Ovary (tissue), 7 donors: ENCODE measurements at regions not wholly inside any gene's neighbourhood (a gene's known extent, or its start where the extent isn't known, plus 50 kb on each side); places are given as distances from the start of the nearest gene placed in this dataset.

Source experiments
- DNase-seq, 5 donors: peaks; one replicate each; pipeline ENCODE4 v3.0.0-alpha.2; 2019 to 2020
- H3K27ac ChIP-seq, 2 donors: fragments of 200-600 bp; one replicate each; pipeline versions ENCODE4 v1.5.1 to v1.8.0; 2019 to 2022
- H3K27me3 ChIP-seq: fragments of 200-600 bp; one replicate; pipeline ENCODE4 v1.8.0; 2022
- H3K36me3 ChIP-seq: fragments of 200-600 bp; sonication (generic); one replicate; pipeline ENCODE4 v1.5.1; 2019
- H3K4me1 ChIP-seq: one replicate; pipeline ENCODE4 v1.8.1; 2013; ENCODE audit warnings: mild to moderate bottlenecking, moderate library complexity; ENCODE audit not compliant: insufficient read depth
- H3K4me3 ChIP-seq: fragments of 200-600 bp; sonication (generic); one replicate; pipeline ENCODE4 v1.5.1; 2017
- H3K9me3 ChIP-seq, 2 donors: fragments of 200-600 bp in 1 of 2; sonication (generic) in 1 of 2; one replicate each; pipeline versions ENCODE4 v1.5.1 to v1.8.1; 2013 to 2019; ENCODE audit warnings: mild to moderate bottlenecking in 1 of 2, moderate library complexity in 1 of 2
- EP300 ChIP-seq: sonication (generic); formaldehyde crosslinking; IDR thresholded peaks from one replicate; pipeline ENCODE4 v1.6.1; 2017; ENCODE audit warnings: antibody characterized with exemption
- POLR2A ChIP-seq: fragments of 450-650 bp; IDR thresholded peaks from one replicate; pipeline ENCODE4 v1.6.1; 2017; ENCODE audit warnings: antibody characterized with exemption, mild to moderate bottlenecking, moderate library complexity
- WGBS, 3 donors: extraction: QIAGEN DNeasy Blood & Tissue Kit in 1 of 3; methylation state at CpG; one replicate each; pipeline versions ENCODE4 v1.1.5 to v1.1.7; 2013 to 2017; 5-methylcytosine and 5-hydroxymethylcytosine counted together
- intact Hi-C, 4 donors: fragments of 100-400 bp; cut with DNase I; formaldehyde crosslinking; loops; one replicate each; pipeline versions ENCODE4 v1.11.0 to v1.15.1; 2022 to 2023
- TF ChIP-seq, protein P1 (sequence below), 3 donors: fragments of 450-650 bp in 2 of 3; fragments of 200-600 bp in 1 of 3; IDR thresholded peaks; one replicate each; pipeline versions ENCODE4 v1.5.1 to v1.8.0; 2016 to 2022; ENCODE audit warnings: antibody characterized with exemption in 3 of 3, mild to moderate bottlenecking in 1 of 3
- donor health status: DM: no; HTN: no; CAD: no; lungs with moderate emphysema.
- donor health status: DM: no; HTN: no; CAD: no.
- donor health status: Bipolar disorder and iron deficiency.
- donor health status: DM: no; HTN: no; CAD: no.
- donor health status: DM: yes; HTN: yes; CAD: no.

DNA sequence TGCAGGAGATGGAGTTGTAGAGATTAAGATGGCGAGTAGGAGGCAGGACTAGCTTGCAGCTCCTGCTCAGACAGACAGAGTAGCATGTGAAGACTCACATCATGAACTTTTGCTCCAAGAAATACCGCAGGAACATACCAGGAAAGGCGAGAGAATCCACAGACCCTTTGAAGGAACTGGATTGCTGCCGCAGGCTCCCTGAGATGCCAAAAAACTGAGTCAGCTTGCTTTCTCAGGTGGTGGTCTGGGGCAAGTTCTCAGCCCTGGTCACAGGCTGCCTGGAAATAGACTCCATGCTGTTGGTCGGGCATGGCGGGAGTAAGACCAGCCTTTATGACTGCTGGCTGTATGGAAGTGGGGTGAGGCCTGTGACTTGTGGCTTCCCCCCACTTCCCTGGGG is 163.6 kb upstream of the NAV3 start:
- intact Hi-C loops: no loop called here
- Histone ChIP-seq H3K4me3 (no peak overlapping the region), H3K27ac (no peak overlapping the region), H3K36me3 (no peaks in the 10 kb centered on the region), H3K4me1 (no peaks in the 10 kb centered on the region), H3K9me3 (no peaks in the 10 kb centered on the region), H3K27me3 (no peaks in the 10 kb centered on the region)
- WGBS, 3 donors: 94 to 97% (median 97%) methylated on average over 6 of the region's 6 CpGs
- no peak for DNase-seq
- TF ChIP-seq, protein P1, sequence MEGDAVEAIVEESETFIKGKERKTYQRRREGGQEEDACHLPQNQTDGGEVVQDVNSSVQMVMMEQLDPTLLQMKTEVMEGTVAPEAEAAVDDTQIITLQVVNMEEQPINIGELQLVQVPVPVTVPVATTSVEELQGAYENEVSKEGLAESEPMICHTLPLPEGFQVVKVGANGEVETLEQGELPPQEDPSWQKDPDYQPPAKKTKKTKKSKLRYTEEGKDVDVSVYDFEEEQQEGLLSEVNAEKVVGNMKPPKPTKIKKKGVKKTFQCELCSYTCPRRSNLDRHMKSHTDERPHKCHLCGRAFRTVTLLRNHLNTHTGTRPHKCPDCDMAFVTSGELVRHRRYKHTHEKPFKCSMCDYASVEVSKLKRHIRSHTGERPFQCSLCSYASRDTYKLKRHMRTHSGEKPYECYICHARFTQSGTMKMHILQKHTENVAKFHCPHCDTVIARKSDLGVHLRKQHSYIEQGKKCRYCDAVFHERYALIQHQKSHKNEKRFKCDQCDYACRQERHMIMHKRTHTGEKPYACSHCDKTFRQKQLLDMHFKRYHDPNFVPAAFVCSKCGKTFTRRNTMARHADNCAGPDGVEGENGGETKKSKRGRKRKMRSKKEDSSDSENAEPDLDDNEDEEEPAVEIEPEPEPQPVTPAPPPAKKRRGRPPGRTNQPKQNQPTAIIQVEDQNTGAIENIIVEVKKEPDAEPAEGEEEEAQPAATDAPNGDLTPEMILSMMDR (IDR thresholded peaks at IDR 0.05): no peak
- TF ChIP-seq POLR2A (no peak), EP300 (no peak)

DNA sequence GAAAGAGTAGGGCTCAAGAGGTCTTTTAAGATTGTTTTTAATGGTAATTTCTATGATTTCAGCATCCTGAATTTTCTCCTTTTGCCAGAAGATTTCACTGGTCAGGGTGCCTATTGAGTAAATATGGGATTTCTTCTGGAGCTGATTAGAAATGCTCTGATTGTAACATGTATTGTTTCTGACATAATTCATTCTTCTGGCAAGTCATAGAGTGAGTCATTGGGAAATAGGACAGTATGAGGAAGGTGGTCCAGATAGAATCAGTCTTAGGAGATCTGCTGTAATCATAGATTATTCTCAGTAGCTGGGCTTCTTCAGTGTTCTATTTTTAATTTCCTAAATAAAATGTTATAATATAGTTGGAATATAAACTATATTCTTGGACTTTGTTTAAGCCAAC is 182.0 kb upstream of the NAV3 start:
- H3K9me3 ChIP-seq: no peaks in the 10 kb centered on the region
- no peak for DNase-seq
- TF ChIP-seq POLR2A (no peak), EP300 (no peak)
- TF ChIP-seq, protein P1 (IDR thresholded peaks at IDR 0.05): no peak
- H3K4me3 ChIP-seq: no peak overlapping the region
- H3K27ac ChIP-seq: no peak overlapping the region
- H3K27me3 ChIP-seq: no peaks in the 10 kb centered on the region
- H3K4me1 ChIP-seq: peaks cover 2% of the 10 kb centered on the region
- intact Hi-C loops: no loop called here
- no peaks in the 10 kb centered on the region for H3K36me3 ChIP-seq

DNA sequence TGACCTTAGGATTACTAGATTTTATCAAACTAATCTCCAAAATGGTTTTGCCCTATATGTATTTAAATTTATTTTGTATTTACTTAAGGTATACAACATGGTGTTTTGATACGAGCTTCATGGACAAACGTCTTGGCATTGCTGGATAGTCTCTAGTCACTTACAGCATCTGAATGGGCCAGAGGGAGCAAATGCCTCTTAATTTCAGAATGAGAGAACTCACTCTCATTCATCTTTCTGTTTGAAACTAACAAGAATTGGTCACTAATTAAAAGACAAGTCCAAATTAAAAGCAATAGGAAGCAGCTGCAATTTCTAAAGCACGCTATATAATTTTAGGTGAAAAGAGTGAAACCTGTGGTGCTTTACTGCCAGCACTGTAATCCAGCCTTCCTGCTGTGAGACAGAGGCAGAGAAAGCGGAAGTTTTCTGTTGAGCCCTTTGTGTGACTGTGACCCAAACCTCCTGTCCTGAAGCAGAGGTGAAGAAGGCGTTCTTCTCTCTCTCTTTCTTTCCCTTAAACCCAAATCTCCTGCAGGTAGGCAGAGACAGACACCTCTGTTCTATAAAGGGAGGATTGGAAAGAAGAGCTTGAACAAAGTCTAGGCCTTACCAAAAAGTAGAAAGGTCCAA is 184.6 kb upstream of the NAV3 start:
- intact Hi-C loops: no loop called here
- DNase-seq: no peak
- Histone ChIP-seq H3K4me1 (peaks cover 2% of the 10 kb centered on the region), H3K27me3 (peaks cover 5% of the 10 kb centered on the region), H3K36me3 (no peaks in the 10 kb centered on the region), H3K4me3 (no peak overlapping the region), H3K9me3 (no peaks in the 10 kb centered on the region), H3K27ac (no peak overlapping the region)
- 92 to 96% (median 94%) methylated on average over 5 of the region's 5 CpGs for WGBS, 3 donors
- TF ChIP-seq, protein P1 (IDR thresholded peaks at IDR 0.05): no peak
- TF ChIP-seq EP300 (no peak), POLR2A (no peak)

DNA sequence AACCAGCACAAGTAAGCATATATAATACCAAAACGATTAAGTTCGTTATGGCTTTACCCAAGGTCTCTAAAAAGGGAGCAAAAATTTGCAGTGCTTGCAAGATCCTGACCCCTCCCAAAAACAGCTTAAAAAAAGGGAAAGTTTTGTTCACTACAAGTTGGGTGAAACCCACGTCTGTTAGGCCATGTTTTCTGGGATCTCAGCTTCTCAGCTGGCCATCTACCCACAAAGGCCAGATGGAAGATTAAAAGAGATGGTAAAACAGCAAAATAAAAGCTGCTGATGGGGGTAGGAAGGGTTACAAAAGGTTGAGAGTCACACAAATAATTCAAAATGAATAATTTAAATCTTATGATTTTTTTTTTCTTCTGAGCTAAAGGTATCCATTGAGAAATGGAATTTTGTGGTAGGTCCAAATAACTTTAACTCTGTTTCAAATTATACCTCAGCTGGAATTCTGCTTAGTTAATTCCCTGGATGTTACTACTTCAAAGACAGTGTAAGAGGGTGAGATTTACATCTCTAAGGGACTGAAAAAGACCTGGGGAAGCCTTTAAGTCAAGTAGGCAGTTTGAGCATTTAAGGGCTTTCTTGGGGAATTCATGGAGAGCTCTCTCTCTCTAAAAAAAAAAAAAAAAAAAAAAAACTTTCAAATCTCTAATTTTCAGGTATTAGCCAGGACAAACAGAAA is 185.6 kb upstream of the NAV3 start:
- 67 to 74% (median 73%) methylated on average over 3 of the region's 3 CpGs for WGBS, 3 donors
- Histone ChIP-seq H3K27me3 (peaks cover 5% of the 10 kb centered on the region), H3K36me3 (no peaks in the 10 kb centered on the region), H3K4me1 (peaks cover 2% of the 10 kb centered on the region), H3K4me3 (no peak overlapping the region), H3K27ac (no peak overlapping the region), H3K9me3 (no peaks in the 10 kb centered on the region)
- TF ChIP-seq POLR2A (no peak), EP300 (no peak)
- TF ChIP-seq, protein P1 (IDR thresholded peaks at IDR 0.05): no peak
- no peak for DNase-seq
- intact Hi-C loops: no loop called here
